GM23338 (cell line): ENCODE measurements at regions not wholly inside any gene's neighbourhood (a gene's known extent, or its start where the extent isn't known, plus 50 kb on each side); places are given as distances from the start of the nearest gene placed in this dataset.

Experiments
- ATAC-seq: fragments of 200-7000 bp; cut with Tn5 transposase; 3 replicates; pipeline ENCODE4 v1.9.1; 2020
- DNase-seq: peaks from one replicate; pipeline ENCODE4 v3.0.0-alpha.2; 2015; ENCODE audit warnings: low spot score
- H2AFZ ChIP-seq: fragments of 200-600 bp; sonication (generic); 2 replicates; pipeline ENCODE4 v1.8.0; 2016; ENCODE audit warnings: antibody characterized with exemption, mild to moderate bottlenecking, moderate library complexity
- H3F3A ChIP-seq: fragments of 200-600 bp; sonication (generic); replicated peaks from 2 replicates; pipeline ENCODE4 v1.8.0; 2017; ENCODE audit warnings: antibody characterized with exemption, mixed run types, low read depth
- H3K27ac ChIP-seq: fragments of 200-600 bp; sonication (generic); 2 replicates; pipeline ENCODE4 v1.6.1; 2016; ENCODE audit warnings: low read depth
- H3K27me3 ChIP-seq: fragments of 200-600 bp; sonication (generic); 2 replicates; pipeline ENCODE4 v1.8.0; 2016; ENCODE audit warnings: mild to moderate bottlenecking, mixed run types, moderate library complexity; ENCODE audit not compliant: insufficient read depth
- H3K36me3 ChIP-seq: fragments of 200-600 bp; sonication (generic); 2 replicates; pipeline ENCODE4 v1.8.0; 2016; ENCODE audit warnings: mild to moderate bottlenecking; ENCODE audit not compliant: insufficient read depth
- H3K4me1 ChIP-seq: fragments of 200-600 bp; sonication (generic); 2 replicates; pipeline ENCODE4 v1.8.0; 2016; ENCODE audit warnings: mild to moderate bottlenecking, moderate library complexity; ENCODE audit not compliant: insufficient read depth
- H3K4me2 ChIP-seq: fragments of 200-600 bp; sonication (generic); 2 replicates; pipeline ENCODE4 v1.7.1; 2017; ENCODE audit warnings: mixed run types
- H3K4me3 ChIP-seq: fragments of 200-600 bp; sonication (generic); 2 replicates; pipeline ENCODE4 v1.6.1; 2016; ENCODE audit warnings: mixed run types
- H3K79me2 ChIP-seq: fragments of 200-600 bp; sonication (generic); replicated peaks from 2 replicates; pipeline ENCODE4 v1.8.0; 2017; ENCODE audit warnings: mild to moderate bottlenecking; ENCODE audit not compliant: insufficient read depth
- H3K9me2 ChIP-seq: fragments of 200-600 bp; sonication (generic); 2 replicates; pipeline ENCODE4 v1.8.0; 2017; ENCODE audit not compliant: insufficient read depth
- H4K20me1 ChIP-seq: fragments of 200-600 bp; sonication (generic); replicated peaks from 2 replicates; pipeline ENCODE4 v1.8.0; 2017; ENCODE audit warnings: mild to moderate bottlenecking; ENCODE audit not compliant: insufficient read depth
- H3K27ac Mint-ChIP-seq: 2 replicates; pipeline ENCODE4 v1.8.0; 2020; ENCODE audit warnings: inconsistent platforms, mild to moderate bottlenecking, moderate library complexity, mixed read lengths
- H3K27me3 Mint-ChIP-seq: 3 replicates; pipeline ENCODE4 v1.8.0; 2022; ENCODE audit warnings: low read depth, mild to moderate bottlenecking, moderate library complexity, mixed read lengths, inconsistent platforms; ENCODE audit not compliant: insufficient read depth, poor library complexity
- H3K36me3 Mint-ChIP-seq: 3 replicates; pipeline ENCODE4 v1.8.0; 2021; ENCODE audit warnings: low read depth, mild to moderate bottlenecking, inconsistent platforms, moderate library complexity, mixed read lengths
- H3K4me1 Mint-ChIP-seq: 3 replicates; pipeline ENCODE4 v1.8.0; 2020; ENCODE audit warnings: mild to moderate bottlenecking, inconsistent platforms, mixed read lengths
- H3K4me3 Mint-ChIP-seq: 3 replicates; pipeline ENCODE4 v1.8.0; 2021; ENCODE audit warnings: moderate library complexity, mild to moderate bottlenecking, inconsistent platforms, mixed read lengths
- H3K9me3 Mint-ChIP-seq: 3 replicates; pipeline ENCODE4 v1.8.0; 2020; ENCODE audit warnings: moderate library complexity, mild to moderate bottlenecking, inconsistent platforms, mixed read lengths
- CREB1 ChIP-seq: fragments of 250-450 bp; sonication (Bioruptor Pico); IDR thresholded peaks from 2 replicates; pipeline ENCODE4 v1.5.0; 2020; ENCODE audit warnings: low read depth, mild to moderate bottlenecking, moderate library complexity
- JUNB ChIP-seq: IDR thresholded peaks from one replicate; pipeline ENCODE4 v1.6.1; 2016; ENCODE audit warnings: antibody characterized with exemption; ENCODE audit not compliant: unreplicated experiment
- NANOG ChIP-seq: IDR thresholded peaks from 2 replicates; pipeline ENCODE4 v1.6.1; 2016; ENCODE audit warnings: antibody characterized with exemption, borderline replicate concordance
- POLR2AphosphoS5 ChIP-seq: IDR thresholded peaks from 2 replicates; pipeline ENCODE4 v1.6.1; 2016; ENCODE audit warnings: antibody characterized with exemption, low read depth
- STAT1 ChIP-seq: IDR thresholded peaks from one replicate; pipeline ENCODE4 v1.6.1; 2016; ENCODE audit warnings: antibody characterized with exemption; ENCODE audit not compliant: unreplicated experiment
- ZNF114 ChIP-seq: fragments of 250-450 bp; sonication (Bioruptor Pico); IDR thresholded peaks from 2 replicates; pipeline ENCODE4 v1.5.0; 2020; ENCODE audit warnings: mild to moderate bottlenecking, moderate library complexity
- TF ChIP-seq, protein P1 (sequence below): IDR thresholded peaks from 2 replicates; pipeline ENCODE4 v1.6.1; 2016; ENCODE audit warnings: antibody characterized with exemption
- TF ChIP-seq, protein P2 (sequence below), 2 experiments: fragments of 200-600 bp in 1 of 2; sonication (generic) in 1 of 2; conservative IDR thresholded peaks; 2 replicates each; pipeline versions ENCODE4 v1.5.1 to v1.6.1; 2016 to 2017; ENCODE audit warnings: antibody characterized with exemption in 2 of 2, low read depth in 2 of 2, mild to moderate bottlenecking in 2 of 2, moderate library complexity in 1 of 2

DNA sequence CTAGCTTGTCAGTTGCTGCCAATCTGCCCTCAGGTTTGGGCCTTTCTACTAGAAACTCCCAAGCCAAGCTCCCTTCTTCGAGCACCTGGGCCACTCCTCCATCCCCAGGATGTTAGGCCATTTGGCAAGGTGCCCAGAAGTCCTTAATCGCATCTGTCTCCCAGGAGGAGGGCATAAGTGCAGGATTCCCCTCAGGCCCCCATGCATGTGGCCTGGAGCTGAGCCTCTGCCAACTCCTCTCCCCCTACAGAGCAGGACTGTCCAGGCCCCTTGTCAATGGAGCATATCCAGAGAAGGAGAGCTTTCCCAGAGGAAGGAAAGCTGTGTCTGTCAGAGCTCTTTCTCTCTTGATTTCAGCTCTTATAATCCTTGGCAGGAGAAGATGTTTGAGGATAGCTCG, 182.6 kb upstream of the ROPN1 start:
- DNase-seq (no peak), ATAC-seq (no peak)
- Histone ChIP-seq H3K9me2 (peaks cover 18% of the 10 kb centered on the region; the same call in 1 of the 2 replicates), H4K20me1 (no peaks in the 10 kb centered on the region), H3K36me3 (no peaks in the 10 kb centered on the region), H3F3A (no peaks in the 10 kb centered on the region), H3K79me2 (no peaks in the 10 kb centered on the region), H2AFZ (no peak overlapping the region), H3K27ac (no peak overlapping the region), H3K4me2 (no peak overlapping the region), H3K4me1 (no peaks in the 10 kb centered on the region), H3K27me3 (no peaks in the 10 kb centered on the region), H3K4me3 (no peak overlapping the region)
- Mint-ChIP-seq H3K27ac (no peak overlapping the region), H3K9me3 (no peaks in the 10 kb centered on the region), H3K27me3 (peaks cover 4% of the 10 kb centered on the region), H3K4me1 (peaks cover 6% of the 10 kb centered on the region; the same call in 2 of the 3 replicates), H3K36me3 (no peaks in the 10 kb centered on the region), H3K4me3 (no peak overlapping the region)
- TF ChIP-seq NANOG (no peak), JUNB (no peak), CREB1 (CRISPR knock-in tag) (no peak)
- TF ChIP-seq, protein P1, sequence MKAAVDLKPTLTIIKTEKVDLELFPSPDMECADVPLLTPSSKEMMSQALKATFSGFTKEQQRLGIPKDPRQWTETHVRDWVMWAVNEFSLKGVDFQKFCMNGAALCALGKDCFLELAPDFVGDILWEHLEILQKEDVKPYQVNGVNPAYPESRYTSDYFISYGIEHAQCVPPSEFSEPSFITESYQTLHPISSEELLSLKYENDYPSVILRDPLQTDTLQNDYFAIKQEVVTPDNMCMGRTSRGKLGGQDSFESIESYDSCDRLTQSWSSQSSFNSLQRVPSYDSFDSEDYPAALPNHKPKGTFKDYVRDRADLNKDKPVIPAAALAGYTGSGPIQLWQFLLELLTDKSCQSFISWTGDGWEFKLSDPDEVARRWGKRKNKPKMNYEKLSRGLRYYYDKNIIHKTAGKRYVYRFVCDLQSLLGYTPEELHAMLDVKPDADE: no peak
- TF ChIP-seq, protein P2, sequence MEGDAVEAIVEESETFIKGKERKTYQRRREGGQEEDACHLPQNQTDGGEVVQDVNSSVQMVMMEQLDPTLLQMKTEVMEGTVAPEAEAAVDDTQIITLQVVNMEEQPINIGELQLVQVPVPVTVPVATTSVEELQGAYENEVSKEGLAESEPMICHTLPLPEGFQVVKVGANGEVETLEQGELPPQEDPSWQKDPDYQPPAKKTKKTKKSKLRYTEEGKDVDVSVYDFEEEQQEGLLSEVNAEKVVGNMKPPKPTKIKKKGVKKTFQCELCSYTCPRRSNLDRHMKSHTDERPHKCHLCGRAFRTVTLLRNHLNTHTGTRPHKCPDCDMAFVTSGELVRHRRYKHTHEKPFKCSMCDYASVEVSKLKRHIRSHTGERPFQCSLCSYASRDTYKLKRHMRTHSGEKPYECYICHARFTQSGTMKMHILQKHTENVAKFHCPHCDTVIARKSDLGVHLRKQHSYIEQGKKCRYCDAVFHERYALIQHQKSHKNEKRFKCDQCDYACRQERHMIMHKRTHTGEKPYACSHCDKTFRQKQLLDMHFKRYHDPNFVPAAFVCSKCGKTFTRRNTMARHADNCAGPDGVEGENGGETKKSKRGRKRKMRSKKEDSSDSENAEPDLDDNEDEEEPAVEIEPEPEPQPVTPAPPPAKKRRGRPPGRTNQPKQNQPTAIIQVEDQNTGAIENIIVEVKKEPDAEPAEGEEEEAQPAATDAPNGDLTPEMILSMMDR (conservative IDR thresholded peaks at IDR 0.05; ENCODE audit: low read depth in 2 of 2): no peak

DNA sequence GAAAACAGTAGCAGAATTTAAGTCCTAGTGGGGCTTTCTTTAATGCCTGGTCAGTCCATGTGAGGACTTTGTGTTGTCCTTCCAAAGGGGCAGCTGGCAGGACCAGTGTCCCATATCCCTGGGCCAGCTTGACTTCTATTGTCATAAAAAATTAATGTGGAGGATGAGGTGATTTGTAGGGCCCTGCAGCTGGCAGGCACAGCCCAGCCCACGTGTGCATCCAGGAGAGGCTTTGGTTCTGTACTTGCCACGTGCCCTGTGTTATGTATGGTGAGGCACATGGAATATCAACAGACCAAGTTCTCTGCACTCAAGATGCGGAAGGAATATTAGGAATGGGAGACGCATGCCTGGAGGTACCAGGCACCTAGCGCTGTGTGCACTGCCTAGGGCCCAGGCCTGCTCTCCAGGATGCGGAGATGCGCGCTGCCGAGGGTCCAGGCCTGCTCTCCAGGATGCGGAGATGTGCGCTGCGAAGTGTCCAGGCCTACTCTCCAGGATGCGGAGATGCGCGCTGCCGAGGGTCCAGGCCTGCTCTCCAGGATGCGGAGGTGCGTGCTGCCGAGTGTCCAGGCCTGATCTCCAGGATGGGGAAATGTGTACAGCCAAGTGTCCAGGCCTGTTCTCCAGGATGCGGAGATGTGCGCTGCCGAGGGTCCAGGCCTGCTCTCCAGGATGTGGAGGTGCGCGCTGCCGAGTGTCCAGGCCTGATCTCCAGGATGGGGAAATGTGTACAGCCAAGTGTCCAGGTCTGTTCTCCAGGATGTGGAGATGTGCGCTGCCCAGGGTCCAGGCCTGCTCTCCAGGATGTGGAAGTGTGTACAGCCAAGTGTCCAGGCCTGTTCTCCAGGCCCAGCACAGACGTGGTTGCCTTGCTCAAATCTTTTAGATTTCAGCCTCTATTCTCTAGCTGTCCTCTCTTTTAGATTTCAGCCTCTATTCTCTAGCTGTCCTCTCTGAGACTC, 183.3 kb upstream of the ROPN1 start:
- Histone ChIP-seq H3K79me2 (no peaks in the 10 kb centered on the region), H4K20me1 (no peaks in the 10 kb centered on the region), H3K4me2 (no peak overlapping the region), H2AFZ (no peak overlapping the region), H3K9me2 (peaks cover 17% of the 10 kb centered on the region; the same call in 1 of the 2 replicates), H3K27me3 (no peaks in the 10 kb centered on the region), H3K27ac (no peak overlapping the region), H3K36me3 (no peaks in the 10 kb centered on the region), H3F3A (no peaks in the 10 kb centered on the region), H3K4me1 (no peaks in the 10 kb centered on the region), H3K4me3 (no peak overlapping the region)
- Mint-ChIP-seq H3K36me3 (no peaks in the 10 kb centered on the region), H3K4me1 (peaks cover 6% of the 10 kb centered on the region; the same call in 2 of the 3 replicates), H3K27ac (no peak overlapping the region), H3K27me3 (peaks cover 3% of the 10 kb centered on the region), H3K9me3 (no peaks in the 10 kb centered on the region), H3K4me3 (no peak overlapping the region)
- no peak for DNase-seq
- TF ChIP-seq POLR2AphosphoS5: no peak
- no peak for TF ChIP-seq ZNF114 (CRISPR knock-in tag)
- TF ChIP-seq, protein P2 (conservative IDR thresholded peaks at IDR 0.05; ENCODE audit: low read depth in 2 of 2): no peak
- no peak for TF ChIP-seq STAT1
- TF ChIP-seq, protein P1: no peak
- no peak for TF ChIP-seq CREB1 (CRISPR knock-in tag)
- no peak for ATAC-seq
